Ovary (tissue), 3 donors: ENCODE measurements at regions not wholly inside any gene's neighbourhood (a gene's known extent, or its start where the extent isn't known, plus 50 kb on each side); places are given as distances from the start of the nearest gene placed in this dataset.
"Not testable (repeated sequence)": the region's sequence is repeated elsewhere in the genome, so short reads cannot be mapped to it uniquely, and the experiment has no call there.

Source experiments
- CTCF ChIP-seq, 3 donors: fragments of 450-650 bp in 2 of 3; fragments of 200-600 bp in 1 of 3; IDR thresholded peaks; one replicate each; pipeline versions ENCODE4 v1.5.1 to v1.8.0; 2016 to 2022; ENCODE audit warnings: antibody characterized with exemption in 3 of 3, mild to moderate bottlenecking in 1 of 3
- POLR2A ChIP-seq: fragments of 450-650 bp; IDR thresholded peaks from one replicate; pipeline ENCODE4 v1.6.1; 2017; ENCODE audit warnings: antibody characterized with exemption, mild to moderate bottlenecking, moderate library complexity
- donor health status: DM: no; HTN: no; CAD: no.

GRCh38 chr9:39559384-39559783, 203.9 kb downstream of the SPATA31A1 start:
- not testable (repeated sequence) for TF ChIP-seq CTCF (IDR thresholded peaks at IDR 0.05); POLR2A
